GM21367 (cell line): ENCODE measurements at regions not wholly inside any gene's neighbourhood (a gene's known extent, or its start where the extent isn't known, plus 50 kb on each side); places are given as distances from the start of the nearest gene placed in this dataset.

Source experiments
- ATAC-seq: cut with Tn5 transposase; IDR thresholded peaks from one replicate; pipeline ENCODE4 v1.9.1; 2021; ENCODE audit not compliant: unreplicated experiment

- no peak for ATAC-seq
These were observed 402.3 kb downstream of the RAB28 start for GRCh38 chr4:13081830-13082229.

- no peak for ATAC-seq
These were observed 417.1 kb downstream of the RAB28 start for GRCh38 chr4:13067077-13067476.

- ATAC-seq: no peak
These were observed 425.1 kb downstream of the RAB28 start for GRCh38 chr4:13059019-13059418.

- no peak for ATAC-seq
These were observed 427.4 kb downstream of the RAB28 start for GRCh38 chr4:13056630-13057189.

- no peak for ATAC-seq
These were observed 429.6 kb downstream of the RAB28 start for GRCh38 chr4:13054420-13054970.

- ATAC-seq: no peak
These were observed 436.5 kb downstream of the RAB28 start for GRCh38 chr4:13047591-13047990.

GRCh38 chr4:13036841-13037240, 447.3 kb downstream of the RAB28 start:
- no peak for ATAC-seq

GRCh38 chr4:13032936-13033335, 451.2 kb downstream of the RAB28 start:
- no peak for ATAC-seq

GRCh38 chr4:13024147-13025105, 459.7 kb downstream of the RAB28 start:
- no peak for ATAC-seq

- ATAC-seq: no peak
These were observed 476.2 kb downstream of the RAB28 start for GRCh38 chr4:13007802-13008470.

- ATAC-seq: no peak
These were observed 490.2 kb downstream of the RAB28 start for GRCh38 chr4:12993923-12994322.

- no peak for ATAC-seq
These were observed 496.9 kb downstream of the RAB28 start for GRCh38 chr4:12987284-12987683.

- ATAC-seq: no peak
These were observed 504.3 kb downstream of the RAB28 start for GRCh38 chr4:12979797-12980196.

- no peak for ATAC-seq
These were observed 505.8 kb downstream of the RAB28 start for GRCh38 chr4:12978310-12978709.

- no peak for ATAC-seq
These were observed 508.6 kb downstream of the RAB28 start for GRCh38 chr4:12975511-12975910.

GRCh38 chr4:12973522-12973921, 510.6 kb downstream of the RAB28 start:
- ATAC-seq: no peak

GRCh38 chr4:12968345-12968744, 515.8 kb downstream of the RAB28 start:
- ATAC-seq: no peak

- no peak for ATAC-seq
These were observed 517.4 kb downstream of the RAB28 start for GRCh38 chr4:12966726-12967125.

- no peak for ATAC-seq
These were observed 518.8 kb downstream of the RAB28 start for GRCh38 chr4:12965334-12965733.

- no peak for ATAC-seq
These were observed 520.2 kb downstream of the RAB28 start for GRCh38 chr4:12963912-12964311.

GRCh38 chr4:12963291-12963690, 520.8 kb downstream of the RAB28 start:
- no peak for ATAC-seq

GRCh38 chr4:12961713-12962112, 522.4 kb downstream of the RAB28 start:
- ATAC-seq: no peak
